ENCODE measurements at regions not wholly inside any gene's neighbourhood (a gene's known extent, or its start where the extent isn't known, plus 50 kb on each side); places are given as distances from the start of the nearest gene placed in this dataset.

GRCh38 chr5:136631186-136631585, 265.8 kb upstream of the TRPC7 start:
- no peaks in the 10 kb centered on the region for H3K36me3 ChIP-seq (ENCODE audit: control insufficient read depth in 4 of 4, insufficient read depth in 4 of 4, low read length in 4 of 4)
- TF ChIP-seq CTCF (IDR thresholded peaks at IDR 0.05; ENCODE audit: control extremely low read depth, extremely low read depth), result no peak
- no peaks in the 10 kb centered on the region for H3K4me1 ChIP-seq (ENCODE audit: control insufficient read depth in 5 of 5, insufficient read depth in 5 of 5, low read length in 5 of 5)
- H3K27me3 ChIP-seq (ENCODE audit: control insufficient read depth in 3 of 3, insufficient read depth in 3 of 3, low read length in 2 of 3), result no peaks in the 10 kb centered on the region
- H3K27ac ChIP-seq (ENCODE audit: low read depth in 1 of 2, low read length in 1 of 2), result no peak overlapping the region
- 70 to 91% methylated on average over 1 of the region's 1 CpG for WGBS, 2 donors
- H3K9me3 ChIP-seq (ENCODE audit: control insufficient read depth in 4 of 4, insufficient read depth in 3 of 4, low read length in 3 of 4), result peaks cover 0 to 5% (median 0%) of the 10 kb centered on the region in 4 donors
- no peak overlapping the region for H3K4me3 ChIP-seq
- ATAC-seq (ENCODE audit: insufficient read depth, low FRiP score) (no peak), DNase-seq (no peak)
- no peak overlapping the region for H3K9ac ChIP-seq (ENCODE audit: insufficient read depth in 1 of 2, low read length in 2 of 2)

- TF ChIP-seq CTCF (IDR thresholded peaks at IDR 0.05; ENCODE audit: control extremely low read depth, extremely low read depth), result no peak
- DNase-seq (no peak), ATAC-seq (ENCODE audit: insufficient read depth, low FRiP score) (no peak)
- Histone ChIP-seq H3K4me3 (no peak overlapping the region), H3K9me3 (ENCODE audit: control insufficient read depth in 4 of 4, insufficient read depth in 3 of 4, low read length in 3 of 4) (peaks cover 0 to 7% (median 0%) of the 10 kb centered on the region in 4 donors), H3K36me3 (ENCODE audit: control insufficient read depth in 4 of 4, insufficient read depth in 4 of 4, low read length in 4 of 4) (no peaks in the 10 kb centered on the region), H3K4me1 (ENCODE audit: control insufficient read depth in 5 of 5, insufficient read depth in 5 of 5, low read length in 5 of 5) (no peaks in the 10 kb centered on the region), H3K9ac (ENCODE audit: insufficient read depth in 1 of 2, low read length in 2 of 2) (no peak overlapping the region), H3K27ac (ENCODE audit: low read depth in 1 of 2, low read length in 1 of 2) (no peak overlapping the region), H3K27me3 (ENCODE audit: control insufficient read depth in 3 of 3, insufficient read depth in 3 of 3, low read length in 2 of 3) (no peaks in the 10 kb centered on the region)
- WGBS, 2 donors, result 78 to 87% methylated on average over 10 of the region's 10 CpGs
Measured at GRCh38 chr5:136629125-136629792, 263.9 kb upstream of the TRPC7 start.

GRCh38 chr5:136626531-136626930, 261.2 kb upstream of the TRPC7 start:
- Histone ChIP-seq H3K9ac (ENCODE audit: insufficient read depth in 1 of 2, low read length in 2 of 2) (no peak overlapping the region), H3K27ac (ENCODE audit: low read depth in 1 of 2, low read length in 1 of 2) (no peak overlapping the region), H3K4me3 (no peak overlapping the region), H3K4me1 (ENCODE audit: control insufficient read depth in 5 of 5, insufficient read depth in 5 of 5, low read length in 5 of 5) (no peaks in the 10 kb centered on the region), H3K27me3 (ENCODE audit: control insufficient read depth in 3 of 3, insufficient read depth in 3 of 3, low read length in 2 of 3) (no peaks in the 10 kb centered on the region), H3K9me3 (ENCODE audit: control insufficient read depth in 4 of 4, insufficient read depth in 3 of 4, low read length in 3 of 4) (peaks cover 0 to 7% (median 0%) of the 10 kb centered on the region in 4 donors), H3K36me3 (ENCODE audit: control insufficient read depth in 4 of 4, insufficient read depth in 4 of 4, low read length in 4 of 4) (no peaks in the 10 kb centered on the region)
- ATAC-seq (ENCODE audit: insufficient read depth, low FRiP score), result no peak
- WGBS, 2 donors, result 82 to 87% methylated on average over 2 of the region's 2 CpGs
- no peak for TF ChIP-seq CTCF (IDR thresholded peaks at IDR 0.05; ENCODE audit: control extremely low read depth, extremely low read depth)
- DNase-seq, result no peak

GRCh38 chr5:136622747-136623146, 257.4 kb upstream of the TRPC7 start:
- ATAC-seq (ENCODE audit: insufficient read depth, low FRiP score) (no peak), DNase-seq (no peak)
- H3K9ac ChIP-seq (ENCODE audit: insufficient read depth in 1 of 2, low read length in 2 of 2), result no peak overlapping the region
- H3K27ac ChIP-seq (ENCODE audit: low read depth in 1 of 2, low read length in 1 of 2), result no peak overlapping the region
- H3K4me1 ChIP-seq (ENCODE audit: control insufficient read depth in 5 of 5, insufficient read depth in 5 of 5, low read length in 5 of 5), result no peaks in the 10 kb centered on the region
- no peaks in the 10 kb centered on the region for H3K27me3 ChIP-seq (ENCODE audit: control insufficient read depth in 3 of 3, insufficient read depth in 3 of 3, low read length in 2 of 3)
- no peak overlapping the region for H3K4me3 ChIP-seq
- peaks cover 0 to 5% (median 0%) of the 10 kb centered on the region in 4 donors for H3K9me3 ChIP-seq (ENCODE audit: control insufficient read depth in 4 of 4, insufficient read depth in 3 of 4, low read length in 3 of 4)
- H3K36me3 ChIP-seq (ENCODE audit: control insufficient read depth in 4 of 4, insufficient read depth in 4 of 4, low read length in 4 of 4), result no peaks in the 10 kb centered on the region
- TF ChIP-seq CTCF (IDR thresholded peaks at IDR 0.05; ENCODE audit: control extremely low read depth, extremely low read depth), result no peak
